ENCODE measurements at regions not wholly inside any gene's neighbourhood (a gene's known extent, or its start where the extent isn't known, plus 50 kb on each side); places are given as distances from the start of the nearest gene placed in this dataset.

- FAIRE-seq (no peak), DNase-seq (ENCODE audit: low read depth, low spot score) (no peak)
- dilution Hi-C loops (cut with MboI; ENCODE audit: extremely low pct_ligation_motif_present, low sequenced_read_pairs) (no loop called here), intact Hi-C loops (cut with micrococcal nuclease) (no loop called here)
- no peaks in the 10 kb centered on the region for H3K79me2 ChIP-seq (ENCODE audit: control insufficient read depth, insufficient read depth, low read length)
- BruUV-seq (replicated peaks): no TSS peak
- ChIA-PET POLR2A (no interaction called here), CTCF (interaction anchor here (0.7 to 2.1 kb wide), 4 partner anchors 17 to 450 kb away, joined by 3 to 7 read pairs (median 4); no protein-coding TSS in a partner anchor)
- H4K20me1 ChIP-seq (replicated peaks; ENCODE audit: control insufficient read depth, extremely low read depth, insufficient read depth, low read length): no peaks in the 10 kb centered on the region
- H2AFZ ChIP-seq (ENCODE audit: low read depth, low read length): no peak overlapping the region
- no peaks in the 10 kb centered on the region for H3K4me1 ChIP-seq (ENCODE audit: control insufficient read depth, extremely low read depth, insufficient read depth, low read length)
- no peaks in the 10 kb centered on the region for H3K36me3 ChIP-seq (ENCODE audit: control insufficient read depth in 2 of 2, extremely low read depth in 1 of 2, insufficient read depth in 2 of 2, low read length in 2 of 2)
- no peaks in the 10 kb centered on the region for H3K9me1 ChIP-seq (replicated peaks; ENCODE audit: control insufficient read depth, extremely low read depth, insufficient read depth, low read length)
- H3K4me3 ChIP-seq (replicated peaks in 1 of 3; ENCODE audit: insufficient read depth in 1 of 3, low read depth in 1 of 3, low read length in 3 of 3): no peak overlapping the region
- H3K27ac ChIP-seq (ENCODE audit: insufficient read depth, low read depth, low read length): no peak overlapping the region
- no peak overlapping the region for H3K9ac ChIP-seq (replicated peaks; ENCODE audit: extremely low read depth, insufficient read depth, low read length)
- TF ChIP-seq MYC (IDR thresholded peaks at IDR 0.05; ENCODE audit: low read depth, low read length) (no peak), FOS (IDR thresholded peaks at IDR 0.05; ENCODE audit: borderline replicate concordance, insufficient read depth, low read length) (no peak), GATA2 (IDR thresholded peaks at IDR 0.05; ENCODE audit: insufficient read depth, insufficient read length, low read depth, low read length) (no peak), POLR2A (IDR thresholded peaks at IDR 0.05; ENCODE audit: low read depth, low read length) (no peak), JUN (IDR thresholded peaks at IDR 0.05; ENCODE audit: borderline replicate concordance, insufficient read depth, insufficient read length, low read depth) (no peak), POLR2AphosphoS5 (IDR thresholded peaks at IDR 0.05; ENCODE audit: insufficient read depth, low read depth, low read length) (no peak), EZH2 (IDR thresholded peaks at IDR 0.05; ENCODE audit: borderline replicate concordance, low read depth, low read length, severe bottlenecking) (no peak)
- TF ChIP-seq, protein P1, sequence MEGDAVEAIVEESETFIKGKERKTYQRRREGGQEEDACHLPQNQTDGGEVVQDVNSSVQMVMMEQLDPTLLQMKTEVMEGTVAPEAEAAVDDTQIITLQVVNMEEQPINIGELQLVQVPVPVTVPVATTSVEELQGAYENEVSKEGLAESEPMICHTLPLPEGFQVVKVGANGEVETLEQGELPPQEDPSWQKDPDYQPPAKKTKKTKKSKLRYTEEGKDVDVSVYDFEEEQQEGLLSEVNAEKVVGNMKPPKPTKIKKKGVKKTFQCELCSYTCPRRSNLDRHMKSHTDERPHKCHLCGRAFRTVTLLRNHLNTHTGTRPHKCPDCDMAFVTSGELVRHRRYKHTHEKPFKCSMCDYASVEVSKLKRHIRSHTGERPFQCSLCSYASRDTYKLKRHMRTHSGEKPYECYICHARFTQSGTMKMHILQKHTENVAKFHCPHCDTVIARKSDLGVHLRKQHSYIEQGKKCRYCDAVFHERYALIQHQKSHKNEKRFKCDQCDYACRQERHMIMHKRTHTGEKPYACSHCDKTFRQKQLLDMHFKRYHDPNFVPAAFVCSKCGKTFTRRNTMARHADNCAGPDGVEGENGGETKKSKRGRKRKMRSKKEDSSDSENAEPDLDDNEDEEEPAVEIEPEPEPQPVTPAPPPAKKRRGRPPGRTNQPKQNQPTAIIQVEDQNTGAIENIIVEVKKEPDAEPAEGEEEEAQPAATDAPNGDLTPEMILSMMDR (IDR thresholded peaks at IDR 0.05; ENCODE audit: extremely low read depth in 1 of 2, insufficient read depth in 1 of 2, low read depth in 1 of 2, low read length in 2 of 2): no peak
- TF ChIP-seq, protein P2, sequence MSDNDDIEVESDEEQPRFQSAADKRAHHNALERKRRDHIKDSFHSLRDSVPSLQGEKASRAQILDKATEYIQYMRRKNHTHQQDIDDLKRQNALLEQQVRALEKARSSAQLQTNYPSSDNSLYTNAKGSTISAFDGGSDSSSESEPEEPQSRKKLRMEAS (IDR thresholded peaks at IDR 0.05; ENCODE audit: insufficient read depth, insufficient read length): no peak
- no peak overlapping the region for H3K4me2 ChIP-seq (ENCODE audit: insufficient read depth, low read length)
- H3K9me3 ChIP-seq (replicated peaks; ENCODE audit: control insufficient read depth, insufficient read depth, low read length): no peaks in the 10 kb centered on the region
- H3K27me3 ChIP-seq (ENCODE audit: control insufficient read depth in 2 of 2, insufficient read depth in 2 of 2, low read length in 2 of 2): peaks cover 0 to 6% of the 10 kb centered on the region in 2 experiments
Measured at GRCh38 chr6:6793388-6794250, 205.1 kb downstream of the LY86 start.
